NOMO-1 treated with dmso at 0.1 percent for 144 hours (cell line): ENCODE measurements at regions not wholly inside any gene's neighbourhood (a gene's known extent, or its start where the extent isn't known, plus 50 kb on each side); places are given as distances from the start of the nearest gene placed in this dataset.
"Not testable (repeated sequence)": the region's sequence is repeated elsewhere in the genome, so short reads cannot be mapped to it uniquely, and the experiment has no call there.

Source experiments
- DNase-seq: peaks from one replicate; lab custom pipeline; 2025; ENCODE audit not compliant: unreplicated experiment; lab: John Stamatoyannopoulos, UW

DNA sequence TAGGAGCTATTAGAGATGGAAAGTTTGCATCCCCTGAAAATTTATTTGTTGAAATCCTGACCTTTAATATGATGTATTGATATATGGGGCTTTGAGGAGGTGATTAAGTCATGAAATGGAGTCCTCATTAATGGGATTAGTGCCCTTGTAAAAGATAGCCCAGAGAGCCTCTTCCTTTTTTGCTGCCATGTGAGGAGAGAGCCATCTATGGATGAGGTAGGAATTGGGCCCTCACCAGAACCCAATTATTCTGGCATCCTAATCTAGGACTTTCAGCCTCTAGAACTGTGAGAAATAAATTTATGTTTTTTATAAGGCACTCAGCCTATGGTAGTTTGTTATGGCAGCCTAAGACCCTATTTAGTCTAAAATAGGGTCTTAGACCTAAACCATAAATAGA, 250.2 kb upstream of the SLITRK1 start:
- no peak for DNase-seq

DNA sequence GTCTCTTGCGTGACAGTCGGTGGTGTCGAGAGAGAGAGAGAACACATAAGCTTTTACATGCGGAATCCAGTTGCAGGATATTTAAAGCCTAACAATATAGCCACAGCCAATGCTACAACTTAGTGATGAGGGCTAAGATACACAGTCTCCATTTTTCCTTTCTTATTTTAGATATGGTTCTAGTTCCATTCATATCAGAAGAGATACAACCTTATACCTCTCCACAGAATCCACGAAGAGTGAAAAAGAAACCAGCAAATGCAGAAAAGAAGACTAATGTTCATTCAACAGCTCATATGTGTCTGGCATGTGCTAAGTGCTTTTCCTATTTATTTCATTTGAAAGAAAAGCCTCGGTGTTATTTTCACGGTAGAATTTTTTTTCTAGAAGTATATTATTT, 249.0 kb upstream of the SLITRK1 start:
- no peak for DNase-seq

DNA sequence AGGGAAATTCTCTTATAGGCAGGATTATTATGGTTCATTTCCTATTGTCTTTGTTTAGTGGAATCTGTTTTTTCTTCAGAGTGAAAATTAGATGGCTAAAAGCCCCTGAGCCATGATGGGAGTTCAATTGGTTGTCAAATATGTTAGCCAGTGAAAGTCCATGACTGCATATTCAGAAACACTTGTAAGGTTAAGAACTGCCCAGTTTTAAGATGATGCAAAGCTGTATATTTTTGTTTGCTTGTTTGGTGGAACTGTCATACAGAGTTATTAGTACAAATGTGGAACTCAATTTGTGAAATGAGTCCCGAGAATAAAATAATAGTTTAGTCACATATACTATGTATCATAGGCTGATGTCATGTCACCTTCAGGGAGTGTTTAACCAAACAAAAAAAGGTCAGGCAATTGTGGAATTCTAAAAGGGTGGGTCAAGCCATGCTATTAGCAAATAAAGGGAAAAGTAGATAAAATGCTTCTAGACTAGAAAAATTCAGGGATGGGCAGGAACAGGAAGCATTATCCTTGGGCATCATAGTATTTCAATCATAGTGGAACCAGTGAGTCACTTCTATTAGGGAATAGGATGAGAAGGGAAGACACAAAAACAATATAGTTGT, 248.3 kb upstream of the SLITRK1 start:
- no peak for DNase-seq

DNA sequence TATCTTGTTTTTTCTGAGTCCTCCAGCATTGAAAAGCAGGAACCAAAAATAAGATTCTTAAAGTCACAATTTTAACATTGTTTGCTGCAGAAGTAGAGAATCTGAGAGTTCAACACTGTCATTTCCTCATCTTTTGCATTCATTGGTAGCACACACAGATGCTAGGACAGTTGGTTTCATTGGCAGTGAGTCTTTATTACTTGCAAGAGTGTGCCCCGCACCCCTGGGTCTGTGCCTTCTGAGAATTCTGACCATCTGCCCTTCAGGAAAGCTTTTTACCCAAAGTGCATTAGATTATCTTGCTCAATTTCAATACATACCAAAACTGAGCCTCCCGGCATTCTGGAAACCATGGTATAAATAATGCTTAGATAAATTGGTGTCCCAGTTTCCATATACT, 247.7 kb upstream of the SLITRK1 start:
- DNase-seq, result no peak

DNA sequence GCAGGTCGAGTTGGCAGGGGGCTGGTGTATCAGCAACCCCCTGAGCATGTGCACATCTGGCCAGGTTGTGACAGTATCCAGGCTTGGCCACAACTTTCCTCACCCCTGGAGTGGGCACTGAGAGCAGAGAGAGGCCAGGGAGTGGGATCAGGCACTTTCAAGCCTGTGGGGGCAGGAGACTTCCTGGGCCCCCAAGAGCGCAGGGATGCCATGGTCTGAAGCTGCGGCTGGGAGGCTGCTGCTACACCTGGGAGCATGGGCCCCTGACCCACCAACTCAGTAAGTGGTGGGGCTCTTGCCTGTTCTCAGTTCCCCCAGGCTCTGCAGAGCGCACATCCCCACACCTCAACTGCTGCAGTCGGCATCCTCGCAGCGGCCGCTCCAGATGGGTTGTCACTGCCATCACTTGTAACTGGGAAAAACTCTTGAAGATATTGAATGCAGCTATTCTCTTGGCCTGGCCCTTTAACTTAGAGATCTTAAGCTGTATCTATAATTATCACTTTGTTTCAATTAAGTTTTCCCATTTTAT, 245.4 kb upstream of the SLITRK1 start:
- DNase-seq, result no peak

DNA sequence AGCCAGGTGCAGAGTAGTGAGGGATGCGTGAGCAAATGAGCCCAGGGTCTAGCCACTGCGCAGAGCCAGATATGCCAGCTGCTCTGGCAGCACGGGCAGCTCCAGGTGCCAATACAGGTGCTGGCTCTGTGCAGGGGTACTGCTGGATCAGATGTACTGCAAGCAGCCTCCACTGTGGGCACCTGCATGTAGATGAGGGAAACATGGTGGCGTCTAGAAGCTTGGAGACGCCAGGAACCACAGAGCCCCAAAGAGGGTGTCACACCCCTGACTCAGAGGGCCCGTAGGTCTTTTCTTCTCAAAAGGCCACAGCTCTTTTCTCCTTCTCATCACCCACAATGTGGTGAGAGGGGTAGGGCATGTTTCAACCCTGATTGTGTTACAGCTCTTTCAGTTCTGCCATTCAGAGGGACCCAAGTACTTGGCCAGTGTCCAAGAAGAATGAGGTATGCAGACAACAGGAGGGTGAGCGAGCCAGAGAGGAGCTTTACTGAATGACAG, 244.4 kb upstream of the SLITRK1 start:
- no peak for DNase-seq

DNA sequence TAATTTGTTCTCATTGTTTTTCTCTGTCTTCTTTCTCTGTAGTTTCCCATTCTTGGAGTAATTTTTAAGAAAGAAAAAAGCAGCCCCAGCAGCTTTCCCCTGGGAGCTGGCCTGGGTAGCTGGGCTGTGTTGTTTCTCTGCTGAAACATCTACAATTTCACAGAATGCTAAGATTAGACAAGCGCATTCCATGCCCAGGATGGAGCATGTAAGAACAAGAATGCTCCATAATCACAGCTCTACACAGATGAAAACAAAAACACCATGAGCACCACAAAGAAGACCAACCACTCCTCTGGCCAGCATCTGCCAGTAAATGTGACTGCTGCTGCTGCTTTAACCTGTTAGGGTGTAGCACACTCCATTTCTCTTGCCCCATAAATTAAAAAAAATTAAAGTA, 239.2 kb upstream of the SLITRK1 start:
- DNase-seq, result no peak

DNA sequence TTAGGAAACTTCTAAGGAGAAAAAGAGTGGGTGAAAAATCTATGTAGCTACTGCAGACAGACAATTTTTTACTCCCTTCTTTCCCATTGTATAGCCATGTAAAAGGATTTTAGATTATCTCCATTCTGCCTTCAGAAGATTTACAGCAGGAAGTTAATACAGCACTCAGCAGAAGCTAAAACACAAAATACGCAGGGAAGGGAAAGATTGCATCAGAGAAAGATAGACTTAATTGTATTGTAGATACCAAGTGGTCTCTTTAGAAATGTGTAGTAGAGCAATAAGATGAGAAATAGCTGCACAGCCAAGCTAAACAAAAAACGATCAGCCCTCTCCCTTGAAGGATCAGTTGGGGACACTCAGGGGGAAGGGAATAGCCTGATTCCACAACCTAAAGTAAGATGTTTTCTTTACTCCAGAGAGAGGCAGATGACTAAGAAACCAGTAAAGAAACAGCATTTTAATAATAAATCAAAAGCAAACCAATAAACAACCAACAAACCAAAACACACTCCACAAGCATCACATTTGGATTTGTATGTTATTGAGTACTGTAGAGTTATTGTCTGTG, 236.7 kb upstream of the SLITRK1 start:
- no peak for DNase-seq

DNA sequence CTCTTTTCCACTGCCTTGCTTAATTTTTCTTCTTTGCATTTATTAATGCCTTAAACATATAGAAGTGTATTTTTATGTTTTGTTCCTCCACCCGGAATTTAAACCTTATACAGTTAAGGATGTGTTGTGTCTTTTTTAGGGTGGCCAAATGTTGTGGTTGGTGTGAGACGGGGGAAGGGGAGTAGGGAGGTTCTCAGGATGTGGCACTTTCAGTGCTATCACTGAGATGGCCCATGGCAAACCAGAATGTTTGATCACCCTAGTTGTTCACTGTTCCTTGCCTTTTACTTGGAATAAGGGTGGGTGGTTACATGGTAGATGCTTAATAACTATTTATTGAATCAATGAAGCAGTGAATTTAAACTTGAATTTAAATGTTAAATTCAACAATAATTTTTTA, 216.0 kb upstream of the SLITRK1 start:
- no peak for DNase-seq

DNA sequence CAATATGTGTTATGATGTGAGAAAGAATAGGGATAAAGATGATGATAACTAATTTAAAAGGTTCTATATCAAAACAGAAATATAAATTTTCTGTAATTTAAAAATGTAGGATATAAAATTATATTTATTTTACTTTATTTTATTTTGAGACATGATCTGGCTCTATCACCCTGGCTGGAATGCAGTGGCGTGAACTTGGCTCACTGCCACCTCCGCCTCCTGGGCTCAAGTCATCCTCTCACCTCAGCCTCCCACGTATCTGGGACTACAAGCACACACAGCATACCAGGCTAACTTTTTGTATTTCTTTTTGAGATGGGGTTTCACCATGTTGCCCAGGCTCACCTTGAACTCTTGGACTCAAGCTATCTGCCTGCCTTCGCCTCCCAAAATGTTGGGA, 214.9 kb upstream of the SLITRK1 start:
- DNase-seq, result no peak

DNA sequence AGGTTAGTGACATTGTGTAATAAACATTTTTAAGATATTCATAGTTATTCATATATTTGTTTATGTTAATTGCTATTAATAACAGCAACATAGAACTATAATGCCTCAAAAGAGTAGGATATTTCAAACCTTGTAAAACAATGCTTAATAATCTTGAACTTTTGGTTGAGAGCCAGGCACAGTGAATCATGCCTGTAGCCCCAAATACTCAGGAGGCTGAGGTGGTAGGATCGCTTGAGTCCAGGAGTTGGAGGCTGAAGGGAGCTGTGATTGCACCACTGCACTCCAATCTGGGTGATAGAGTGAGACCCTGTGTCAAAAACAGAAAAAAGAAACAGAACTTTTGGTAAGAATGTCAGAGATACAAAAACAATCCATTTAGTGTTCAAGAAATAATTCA, 213.9 kb upstream of the SLITRK1 start:
- DNase-seq, result no peak

DNA sequence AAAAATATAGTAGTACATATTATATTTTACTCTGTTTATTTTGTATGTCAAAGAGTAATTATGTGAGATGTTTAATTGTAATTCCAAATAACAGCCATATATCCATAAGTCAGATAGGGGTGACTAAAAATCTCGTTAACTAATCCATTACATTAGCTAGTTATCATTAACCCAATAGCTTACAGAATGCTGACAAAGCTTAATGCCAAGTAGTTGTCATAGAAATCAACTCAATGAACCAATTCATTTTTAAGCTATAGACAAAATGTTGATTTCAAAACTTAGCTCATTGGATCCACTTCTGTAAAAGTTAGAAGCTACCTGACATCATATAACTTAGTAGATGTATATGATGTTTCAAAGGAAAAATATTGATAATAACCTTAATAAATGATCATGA, 206.7 kb upstream of the SLITRK1 start:
- no peak for DNase-seq

DNA sequence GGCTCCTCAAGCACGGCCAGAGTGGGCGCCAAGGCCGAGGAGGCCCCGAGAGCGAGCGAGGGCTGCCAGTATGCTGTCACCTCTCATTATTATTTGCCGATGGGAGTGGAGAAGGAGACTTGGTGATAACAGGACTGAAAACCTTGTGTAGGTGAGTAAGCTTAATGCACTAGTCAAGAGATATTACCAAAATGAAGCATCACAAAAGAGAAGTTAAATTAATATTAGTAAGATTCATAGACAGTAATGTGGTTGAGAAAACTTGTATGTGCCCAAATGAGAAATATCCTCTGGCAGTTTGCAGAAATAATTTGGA, 204.5 kb upstream of the SLITRK1 start:
- no peak for DNase-seq

DNA sequence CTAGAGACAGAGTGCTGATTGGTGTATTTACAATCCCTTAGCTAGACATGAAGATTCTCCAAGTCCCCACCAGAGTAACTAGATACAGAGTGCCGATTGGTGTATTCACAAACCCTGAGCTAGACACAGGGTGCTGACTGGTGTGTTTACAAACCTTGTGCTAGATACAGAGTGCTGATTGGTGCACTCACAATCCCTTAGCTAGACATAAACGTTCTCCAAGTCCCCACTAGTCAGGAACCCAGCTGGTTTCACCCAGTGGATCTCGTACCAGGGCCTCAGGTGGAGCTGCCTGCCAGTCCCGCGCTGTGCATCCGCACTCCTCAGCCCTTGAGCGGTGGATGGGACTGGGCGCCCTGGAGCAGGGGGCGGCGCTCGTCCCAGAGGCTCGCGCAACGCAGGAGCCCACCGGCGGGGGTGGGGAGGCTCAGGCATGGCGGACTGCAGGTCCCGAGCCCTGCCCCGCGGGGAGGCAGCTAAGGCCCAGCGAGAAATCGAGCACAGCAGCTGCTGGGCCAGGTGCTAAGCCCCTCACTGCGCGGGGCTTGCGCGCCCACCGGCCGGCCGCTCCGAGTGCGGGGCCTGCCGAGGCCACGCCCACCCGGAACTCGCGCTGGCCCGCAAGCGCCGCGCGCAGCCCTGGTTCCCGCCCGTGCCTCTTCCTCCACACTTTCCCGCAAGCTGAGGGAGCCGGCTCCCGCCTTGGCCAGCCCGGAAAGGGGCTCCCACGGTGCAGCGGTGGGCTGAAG, 204.0 kb upstream of the SLITRK1 start:
- DNase-seq, result not testable (repeated sequence)

DNA sequence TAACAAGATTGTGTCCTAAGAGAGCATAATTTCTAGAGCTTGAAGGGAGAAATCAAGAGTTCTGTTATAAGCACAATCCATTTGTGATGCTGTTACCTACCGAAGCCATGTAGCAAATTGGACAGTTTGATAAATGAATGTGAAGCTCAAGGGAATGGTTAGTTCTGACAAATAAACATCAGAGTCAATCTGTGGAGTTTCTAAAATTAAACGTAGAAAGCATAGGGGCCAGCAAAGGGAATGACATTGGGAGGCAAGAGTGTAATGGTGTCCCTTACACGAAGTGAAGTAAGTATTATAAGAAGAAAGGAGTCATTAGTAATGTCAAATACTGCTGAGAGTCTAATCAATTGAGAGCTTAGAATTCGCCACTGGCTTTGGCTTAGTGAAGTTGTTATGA, 200.2 kb upstream of the SLITRK1 start:
- no peak for DNase-seq

DNA sequence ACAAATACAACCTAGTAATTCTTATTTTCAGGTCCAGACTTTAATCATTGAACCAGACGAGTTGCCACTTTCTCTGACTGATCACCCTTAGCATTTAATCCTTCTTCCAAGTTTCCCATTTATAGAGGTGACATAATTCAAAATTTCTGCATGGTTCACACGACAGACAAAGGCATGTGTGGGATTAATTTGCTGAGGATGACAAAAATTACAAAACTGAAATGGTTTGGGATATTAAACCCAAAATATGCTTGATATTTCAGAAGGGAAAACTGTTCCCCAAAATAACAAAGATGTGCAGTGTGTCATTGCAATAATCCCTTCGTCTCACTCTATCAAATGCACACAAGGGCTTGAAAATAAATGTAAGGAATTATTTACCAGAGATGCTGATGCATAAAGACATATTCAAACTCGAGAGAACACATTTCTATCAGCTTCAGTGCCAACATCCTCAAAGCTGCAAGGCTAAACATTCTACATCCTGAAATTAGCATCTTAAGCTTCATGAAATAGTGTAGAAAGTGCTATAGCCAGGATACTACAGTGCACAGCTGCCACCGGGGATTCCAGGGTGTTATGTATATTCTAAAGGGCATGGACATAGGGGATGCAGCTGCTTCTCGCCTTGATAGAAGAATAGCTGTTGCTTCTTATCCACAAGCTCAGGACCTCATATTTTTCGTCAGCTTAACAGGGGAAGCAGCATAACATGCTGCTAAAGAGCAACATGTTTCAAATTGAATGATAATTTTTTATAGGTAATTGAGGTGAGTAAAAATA, 198.7 kb upstream of the SLITRK1 start:
- DNase-seq, result no peak

DNA sequence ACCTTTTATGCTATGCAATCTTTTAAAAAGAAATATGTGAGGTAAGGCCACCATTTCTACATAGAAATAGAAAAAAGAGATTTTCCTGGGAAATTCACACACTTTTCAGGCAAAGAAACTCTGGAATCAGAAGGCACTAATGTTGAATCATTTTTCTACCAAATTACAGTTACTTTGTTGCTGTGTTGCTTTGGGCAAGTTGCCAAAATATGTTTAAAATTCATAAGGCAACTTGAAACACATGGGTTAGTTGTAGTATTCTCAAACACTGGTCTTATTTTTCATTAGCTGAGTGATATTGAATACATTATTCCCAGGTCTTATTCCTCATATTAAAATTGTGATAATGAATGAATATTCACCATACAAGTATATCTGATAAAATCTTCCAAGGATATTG, 195.0 kb upstream of the SLITRK1 start:
- DNase-seq, result no peak

DNA sequence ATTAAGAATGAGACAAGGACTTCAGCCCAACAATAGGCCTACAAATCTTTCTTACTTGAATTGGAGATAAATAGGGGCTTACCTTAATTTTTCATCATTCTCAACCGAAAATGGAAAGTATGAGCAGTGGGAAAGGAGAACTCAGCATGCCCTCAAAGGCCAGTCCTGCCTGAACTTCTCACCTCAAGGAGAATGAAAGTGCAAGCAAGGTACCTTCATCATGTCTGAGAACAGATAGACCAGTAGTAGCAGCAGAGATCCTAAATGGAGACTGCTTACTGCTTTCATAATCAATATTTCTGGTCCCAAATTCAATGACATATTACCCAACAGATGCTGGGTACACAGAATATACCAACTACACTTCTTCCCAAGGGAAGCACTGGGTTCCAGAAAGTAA, 194.0 kb upstream of the SLITRK1 start:
- no peak for DNase-seq

DNA sequence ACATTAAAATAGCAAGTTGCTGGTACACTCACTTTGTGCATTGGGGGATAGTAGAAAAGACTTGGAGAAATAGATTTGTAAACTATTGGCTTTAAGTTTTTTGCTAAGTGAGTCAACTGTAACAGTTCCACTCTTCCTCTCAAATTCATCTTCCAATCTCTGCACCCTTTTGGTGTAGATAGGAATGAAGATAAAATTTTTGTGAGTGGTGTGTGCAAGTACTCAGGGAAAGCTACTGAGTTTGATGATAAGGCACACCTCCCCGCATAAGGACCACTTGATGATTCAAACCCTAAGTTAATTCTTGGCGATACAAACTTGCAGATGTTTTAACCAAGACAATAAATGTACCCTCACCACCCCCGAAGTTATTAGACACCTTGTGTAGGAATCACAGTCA, 168.3 kb upstream of the SLITRK1 start:
- DNase-seq, result no peak

DNA sequence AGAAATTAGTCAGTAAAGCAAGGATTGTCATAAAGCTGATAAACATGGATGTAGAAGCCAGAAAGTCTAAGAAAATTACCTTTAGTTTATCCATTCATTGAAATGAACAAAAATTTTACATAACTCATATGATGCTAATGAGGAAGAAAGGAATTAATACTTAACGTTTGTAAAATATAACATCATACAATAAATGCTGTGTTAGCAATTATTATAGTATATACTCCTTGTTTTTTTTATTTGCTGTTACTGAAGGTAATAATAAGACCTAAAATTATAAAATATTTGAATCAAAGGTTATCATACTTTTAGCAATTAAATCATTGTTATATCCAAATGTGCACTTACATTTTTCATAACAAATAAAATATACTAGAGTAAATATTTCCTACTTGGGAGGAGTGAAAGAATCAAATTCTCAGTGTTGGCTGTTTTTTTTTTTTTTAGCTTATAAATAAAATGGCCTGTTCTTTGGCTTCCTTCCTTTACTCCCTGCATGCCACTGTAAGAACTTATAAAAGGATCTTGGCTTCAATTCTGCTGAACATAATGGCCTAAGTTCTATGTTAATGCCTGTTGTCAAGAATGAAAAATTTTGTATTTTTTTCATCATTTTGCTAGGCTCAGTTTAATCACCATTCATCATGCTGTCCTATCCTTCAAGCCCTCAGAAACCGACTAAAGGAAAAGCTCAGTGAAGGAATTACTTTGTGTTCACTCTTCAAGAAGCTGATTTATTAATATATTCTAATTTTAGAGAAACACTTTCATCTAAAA, 167.4 kb upstream of the SLITRK1 start:
- no peak for DNase-seq

DNA sequence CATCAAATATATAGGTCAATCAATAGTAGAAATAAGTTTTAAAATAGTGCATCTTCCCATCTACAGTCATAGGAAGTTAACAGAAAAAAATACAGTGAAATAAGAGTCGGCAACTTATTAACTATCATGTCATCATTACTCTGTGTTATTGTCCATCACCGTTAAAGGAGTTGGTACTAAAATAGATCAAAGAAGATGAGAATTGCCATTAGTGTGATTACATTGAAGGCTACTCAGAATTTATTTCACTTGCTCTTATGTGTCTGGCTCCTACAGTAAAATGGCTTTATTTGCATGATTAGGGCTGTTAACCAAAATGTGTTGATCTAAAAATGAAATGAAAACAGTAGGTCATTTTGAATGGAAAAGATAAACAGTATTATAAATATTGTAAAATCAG, 162.5 kb upstream of the SLITRK1 start:
- no peak for DNase-seq
